ENCODE measurements at regions not wholly inside any gene's neighbourhood (a gene's known extent, or its start where the extent isn't known, plus 50 kb on each side); places are given as distances from the start of the nearest gene placed in this dataset.

DNA sequence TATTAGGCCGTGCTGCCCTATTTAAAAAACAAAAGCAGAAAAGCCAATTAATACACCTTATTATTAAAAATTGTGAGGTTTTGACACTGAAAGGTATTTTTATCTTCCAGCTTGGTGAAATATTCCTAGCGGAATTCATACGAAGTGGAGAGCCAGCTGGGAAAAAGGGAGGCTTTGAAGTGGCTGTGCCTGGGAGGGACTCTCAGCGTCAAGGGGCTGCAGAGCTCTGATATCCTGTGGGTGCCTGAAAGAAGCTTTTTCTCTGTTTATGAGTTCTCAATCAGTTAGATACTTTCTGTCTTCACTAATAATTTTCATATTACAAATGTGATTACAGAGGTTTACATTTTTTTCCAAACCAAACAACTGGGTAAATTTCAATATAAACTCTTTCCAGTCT lies 140.2 kb upstream of the MIR17HG start:
- no peak for FAIRE-seq
- DNase-seq (ENCODE audit: extremely low spot score, insufficient read length, low read depth): no peak

DNA sequence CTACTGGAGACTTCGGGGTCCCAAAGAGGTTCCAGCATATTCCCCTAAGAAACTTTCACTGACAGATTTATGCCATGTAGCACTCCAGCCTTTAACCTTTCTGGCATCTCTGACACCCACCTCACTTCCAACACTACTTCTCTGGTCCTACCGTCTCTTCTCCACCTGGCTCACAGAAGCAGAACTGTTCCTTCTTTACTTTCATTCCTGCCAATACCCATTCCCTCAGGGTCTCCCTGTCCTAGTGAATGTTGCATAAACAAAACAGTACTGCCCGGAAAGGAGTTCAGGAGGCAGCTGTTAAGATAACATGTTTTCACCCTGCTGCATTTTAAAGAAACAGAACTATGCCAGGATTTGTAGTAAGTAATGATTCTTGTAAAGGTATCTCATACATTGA lies 136.0 kb upstream of the MIR17HG start:
- DNase-seq (ENCODE audit: extremely low spot score, insufficient read length, low read depth) (no peak), FAIRE-seq (no peak)

DNA sequence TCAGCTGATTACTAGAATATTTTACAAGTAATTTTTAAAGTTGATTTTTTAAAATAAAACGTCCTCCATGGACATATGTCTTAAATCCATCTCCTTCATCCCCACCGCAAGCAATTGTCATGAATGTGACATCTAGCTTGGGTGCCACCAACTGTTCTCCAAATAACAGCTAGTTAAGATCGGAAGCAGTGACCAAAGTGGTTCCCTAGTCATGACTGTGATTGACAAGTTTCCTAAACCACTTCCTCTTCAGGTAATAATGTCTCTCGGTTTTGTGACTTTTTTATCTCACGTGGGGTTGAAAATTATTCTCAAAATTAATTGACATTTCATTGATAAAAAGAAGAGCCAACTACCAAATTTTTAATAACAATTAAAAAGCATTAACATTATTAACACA lies 135.3 kb upstream of the MIR17HG start:
- FAIRE-seq (no peak), DNase-seq (ENCODE audit: extremely low spot score, insufficient read length, low read depth) (no peak)

DNA sequence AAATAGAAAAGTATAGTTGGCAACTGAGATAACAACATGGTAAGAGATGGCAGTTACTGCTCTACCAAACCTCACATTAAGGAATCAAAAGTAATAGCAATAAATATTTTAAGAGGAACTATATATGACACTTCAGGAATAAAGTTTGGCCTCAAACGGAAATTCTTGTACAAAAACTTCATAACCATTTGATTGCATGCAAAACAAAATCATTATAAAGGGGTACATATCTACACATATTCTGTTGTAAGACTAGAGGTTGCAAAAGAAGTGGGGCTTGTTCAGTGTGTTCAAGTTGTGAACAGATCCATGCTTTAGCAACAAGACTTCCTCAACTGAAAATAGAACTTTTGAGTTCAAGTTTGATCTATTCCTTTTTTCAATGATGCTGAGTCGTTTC lies 133.5 kb upstream of the MIR17HG start:
- FAIRE-seq (no peak), DNase-seq (ENCODE audit: extremely low spot score, insufficient read length, low read depth) (no peak)

DNA sequence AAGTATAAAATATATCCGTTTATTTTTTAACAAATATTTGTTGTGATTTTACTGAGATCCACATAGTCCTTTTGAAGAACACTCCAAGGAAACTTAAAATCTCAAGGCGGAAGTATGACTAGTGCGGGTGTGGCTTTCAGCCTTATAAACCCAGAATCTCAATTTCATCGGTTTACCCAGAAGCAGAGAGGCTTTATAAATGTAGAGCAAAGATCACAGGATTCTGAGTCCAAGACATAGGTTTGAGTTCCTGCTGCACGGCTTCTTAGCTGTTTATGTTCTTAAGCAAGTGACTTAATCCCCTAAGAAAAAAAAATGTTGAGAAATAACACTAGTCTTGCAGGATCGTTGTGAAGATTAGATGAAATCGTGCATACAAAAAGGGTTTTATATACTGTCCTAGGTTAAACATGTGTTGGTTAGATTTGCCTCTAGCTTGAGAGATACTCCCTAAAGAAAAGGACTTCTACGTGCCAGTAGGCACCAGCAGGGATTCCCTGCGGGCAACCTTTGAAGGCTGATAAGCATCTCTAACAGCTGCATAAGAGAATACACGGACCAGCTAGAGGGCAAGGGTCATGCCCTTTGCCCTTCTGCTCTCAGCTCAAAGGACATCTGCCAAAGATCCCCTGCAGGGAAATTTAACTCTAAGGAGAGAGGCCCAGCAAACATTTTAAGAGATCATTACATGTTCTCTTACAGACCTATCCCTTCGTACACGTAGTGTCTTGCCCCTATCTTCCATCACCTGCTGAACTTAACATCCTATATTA lies 130.4 kb upstream of the MIR17HG start:
- no peak for FAIRE-seq
- no peak for DNase-seq (ENCODE audit: extremely low spot score, insufficient read length, low read depth)

DNA sequence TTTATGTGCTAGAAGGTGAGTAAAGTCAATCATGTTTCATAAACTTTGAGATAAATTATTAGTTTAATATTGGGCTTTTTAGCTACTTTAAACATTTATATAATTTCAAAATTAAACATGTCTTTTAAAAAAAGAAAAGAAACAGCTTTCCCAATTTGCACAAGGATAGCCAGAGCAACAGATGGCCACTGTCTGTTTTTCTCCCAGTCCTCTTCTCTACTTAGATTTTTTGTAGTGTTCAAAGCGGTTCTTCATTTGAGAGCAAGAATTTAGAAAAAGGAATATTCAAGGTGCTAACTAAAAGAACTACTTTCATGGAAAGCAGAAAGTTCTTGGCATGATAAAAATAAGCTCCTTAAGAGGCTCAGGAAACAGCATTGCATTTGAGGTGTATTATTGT lies 128.3 kb upstream of the MIR17HG start:
- DNase-seq (ENCODE audit: extremely low spot score, insufficient read length, low read depth) (no peak), FAIRE-seq (no peak)

DNA sequence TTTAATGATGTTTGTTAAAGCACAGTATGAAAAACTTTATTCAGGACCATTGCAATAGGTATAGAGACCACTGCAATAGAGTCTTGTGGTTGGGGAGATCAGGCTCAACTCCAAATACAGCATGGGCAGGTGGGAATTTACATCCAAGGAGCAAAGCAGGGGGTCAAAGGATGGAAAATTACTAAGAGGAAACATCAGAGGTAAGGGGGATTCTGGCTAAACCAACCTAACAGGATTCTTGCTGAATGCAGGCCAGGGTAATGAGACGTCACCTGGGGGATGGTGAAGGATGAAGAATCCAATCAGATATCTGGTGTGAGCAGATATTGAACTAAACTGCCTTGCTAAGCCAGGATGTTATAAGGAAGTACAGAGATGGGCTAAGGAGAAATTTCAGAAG lies 126.6 kb upstream of the MIR17HG start:
- no peak for FAIRE-seq

DNA sequence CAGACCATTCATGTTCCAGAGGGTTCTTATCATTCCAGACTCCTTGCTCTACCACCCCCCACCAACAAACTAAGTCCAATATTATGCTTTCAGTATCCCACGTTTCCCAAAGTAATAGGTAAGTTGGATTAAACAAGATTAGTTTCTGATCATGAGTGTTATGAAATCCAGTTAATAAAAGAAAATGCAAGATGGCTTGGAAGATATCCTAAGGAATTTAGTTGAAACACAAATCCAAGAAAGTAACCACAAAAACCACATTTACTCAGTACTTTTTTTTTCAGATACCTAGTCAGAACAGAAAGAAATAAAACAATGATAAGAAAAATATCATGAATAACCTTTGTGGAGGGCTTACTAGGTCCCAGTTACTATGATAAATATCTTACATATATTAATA lies 119.4 kb upstream of the MIR17HG start:
- DNase-seq (ENCODE audit: extremely low spot score, insufficient read length, low read depth) (no peak), FAIRE-seq (no peak)

More for the DNA sequence above, 126.6 kb upstream of the MIR17HG start:
- no peak for DNase-seq (ENCODE audit: extremely low spot score, insufficient read length, low read depth)

DNA sequence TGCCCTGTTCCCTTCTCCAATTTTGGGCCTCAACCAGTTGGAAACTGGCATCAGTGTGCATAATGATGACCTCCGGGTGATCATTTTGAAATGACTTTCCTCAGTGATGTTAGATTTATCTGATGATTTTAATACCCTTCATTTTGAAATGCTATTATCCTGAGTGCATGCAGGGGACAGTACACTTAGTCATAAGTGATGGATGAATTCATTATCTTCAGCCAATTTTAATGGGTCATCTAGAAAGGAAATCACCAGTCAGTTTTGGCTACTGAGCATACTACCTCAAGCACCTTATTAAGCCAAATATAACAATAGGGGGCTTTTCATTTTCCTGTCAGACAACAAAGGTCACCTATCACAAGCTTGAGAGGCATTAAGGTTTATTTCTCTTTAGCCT lies 118.5 kb upstream of the MIR17HG start:
- FAIRE-seq (no peak), DNase-seq (ENCODE audit: extremely low spot score, insufficient read length, low read depth) (no peak)

DNA sequence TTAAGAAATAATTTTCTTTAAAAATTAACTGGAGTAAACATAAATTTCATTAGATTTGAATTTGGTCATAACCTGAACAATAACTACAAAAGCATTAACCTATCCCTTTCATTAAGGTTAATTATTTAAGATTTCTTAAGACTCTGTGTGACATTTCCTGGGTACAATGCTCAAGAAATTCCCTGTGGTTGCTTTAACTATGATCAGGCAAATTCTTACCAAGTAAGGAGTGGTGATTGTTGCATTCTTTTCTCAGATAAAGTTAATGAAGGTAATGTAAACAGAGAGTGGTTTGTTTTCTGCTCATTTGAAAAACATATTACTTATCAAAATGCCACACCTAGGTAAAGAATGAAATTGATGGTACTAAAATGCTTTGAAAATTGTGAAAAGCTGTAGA lies 114.8 kb upstream of the MIR17HG start:
- DNase-seq (ENCODE audit: extremely low spot score, insufficient read length, low read depth) (no peak), FAIRE-seq (no peak)

DNA sequence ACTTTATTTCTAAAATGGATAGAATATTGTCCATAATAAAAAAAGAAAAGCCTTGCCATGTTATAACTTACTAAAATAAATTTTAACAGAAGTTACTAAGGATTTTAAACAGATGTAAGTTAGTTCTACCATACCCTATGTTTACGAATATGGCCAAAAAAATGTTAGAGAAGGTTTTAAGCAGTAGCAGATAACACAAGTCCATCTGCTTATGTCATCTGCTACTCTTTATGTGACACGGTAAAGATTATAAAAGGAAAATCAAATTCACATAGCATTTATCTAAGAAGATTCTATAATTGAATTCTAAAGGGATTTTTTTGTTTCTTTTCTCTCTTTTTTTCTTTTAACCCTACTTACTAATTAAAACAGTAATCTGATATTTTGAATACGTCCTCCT lies 114.2 kb upstream of the MIR17HG start:
- DNase-seq (ENCODE audit: extremely low spot score, insufficient read length, low read depth) (no peak), FAIRE-seq (no peak)

DNA sequence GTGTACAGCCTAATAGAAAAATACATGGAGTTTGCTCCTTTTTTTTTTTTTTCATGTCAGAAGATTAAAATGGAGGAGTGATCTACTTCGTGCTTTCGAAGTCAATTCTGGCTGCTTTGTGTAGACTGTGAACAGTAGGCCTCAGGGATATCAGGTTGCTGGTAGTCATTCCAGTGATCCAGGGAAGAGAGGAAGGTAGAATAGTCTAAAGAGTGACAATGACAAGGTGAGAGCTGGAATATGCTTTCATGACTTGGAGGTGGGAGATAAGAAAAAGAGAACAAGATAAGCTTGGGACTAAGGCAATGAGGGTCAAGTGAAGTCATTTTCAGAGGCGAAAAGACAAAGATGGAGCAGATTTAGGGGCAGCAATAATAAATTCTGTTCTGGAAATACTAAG lies 111.3 kb upstream of the MIR17HG start:
- no peak for DNase-seq (ENCODE audit: extremely low spot score, insufficient read length, low read depth)
- no peak for FAIRE-seq

DNA sequence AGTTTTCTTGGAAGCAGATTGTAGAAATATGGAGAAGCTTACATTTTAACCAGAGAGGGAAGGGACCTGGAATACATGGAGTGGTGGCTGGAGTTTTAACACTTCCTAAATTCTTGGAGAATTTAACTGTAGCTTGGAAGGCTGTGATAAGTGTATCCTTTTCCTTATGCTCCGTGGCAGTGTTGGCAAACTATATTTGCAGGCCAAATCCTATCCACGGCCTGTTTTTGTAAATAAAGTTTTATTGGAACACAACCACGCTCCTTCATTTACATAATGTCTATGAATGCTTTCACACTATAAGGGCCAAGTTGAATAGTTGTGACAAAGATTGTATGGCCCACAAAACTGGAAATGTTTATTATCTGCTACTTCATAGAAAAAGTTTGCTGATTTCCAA lies 110.6 kb upstream of the MIR17HG start:
- FAIRE-seq: no peak

DNA sequence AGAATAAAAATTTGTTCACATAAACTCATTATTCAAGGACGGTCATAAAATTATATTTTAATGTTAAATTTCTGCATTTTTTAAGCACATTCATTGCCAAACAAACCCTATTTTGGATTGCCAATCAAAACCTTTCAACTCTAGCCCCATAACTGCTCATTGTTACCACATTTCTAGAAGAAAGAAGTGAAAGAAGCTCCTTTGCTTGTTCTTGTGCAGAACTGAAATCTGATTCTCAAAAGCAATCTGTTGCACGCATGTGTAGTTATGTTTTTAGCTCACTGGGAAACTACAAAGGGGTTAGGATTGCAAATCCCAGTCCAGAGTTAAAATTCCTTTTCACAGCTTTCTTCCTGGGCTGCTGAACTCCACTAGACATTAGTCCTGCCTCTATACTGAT lies 109.5 kb upstream of the MIR17HG start:
- FAIRE-seq: no peak
- DNase-seq (ENCODE audit: extremely low spot score, insufficient read length, low read depth): no peak

More for the DNA sequence above, 110.6 kb upstream of the MIR17HG start:
- no peak for DNase-seq (ENCODE audit: extremely low spot score, insufficient read length, low read depth)

DNA sequence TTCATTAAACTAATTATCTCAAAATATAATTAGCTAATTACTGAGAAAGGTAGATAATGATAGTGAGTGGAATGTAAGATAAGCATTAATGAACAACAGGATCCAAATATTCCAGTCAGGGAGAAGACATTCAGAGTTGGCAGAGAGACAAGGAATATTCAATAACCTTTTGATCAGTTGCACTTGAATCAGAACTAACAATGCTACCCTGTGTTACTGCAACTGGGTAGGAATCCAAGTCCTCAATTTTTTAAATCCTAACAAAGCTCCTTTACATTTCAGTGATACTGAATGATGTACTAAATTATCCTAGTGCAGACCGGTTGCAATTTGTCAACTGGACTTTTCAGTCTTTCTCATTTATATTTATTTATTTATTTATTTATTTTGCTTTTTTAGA lies 107.1 kb upstream of the MIR17HG start:
- FAIRE-seq (no peak), DNase-seq (ENCODE audit: extremely low spot score, insufficient read length, low read depth) (no peak)

DNA sequence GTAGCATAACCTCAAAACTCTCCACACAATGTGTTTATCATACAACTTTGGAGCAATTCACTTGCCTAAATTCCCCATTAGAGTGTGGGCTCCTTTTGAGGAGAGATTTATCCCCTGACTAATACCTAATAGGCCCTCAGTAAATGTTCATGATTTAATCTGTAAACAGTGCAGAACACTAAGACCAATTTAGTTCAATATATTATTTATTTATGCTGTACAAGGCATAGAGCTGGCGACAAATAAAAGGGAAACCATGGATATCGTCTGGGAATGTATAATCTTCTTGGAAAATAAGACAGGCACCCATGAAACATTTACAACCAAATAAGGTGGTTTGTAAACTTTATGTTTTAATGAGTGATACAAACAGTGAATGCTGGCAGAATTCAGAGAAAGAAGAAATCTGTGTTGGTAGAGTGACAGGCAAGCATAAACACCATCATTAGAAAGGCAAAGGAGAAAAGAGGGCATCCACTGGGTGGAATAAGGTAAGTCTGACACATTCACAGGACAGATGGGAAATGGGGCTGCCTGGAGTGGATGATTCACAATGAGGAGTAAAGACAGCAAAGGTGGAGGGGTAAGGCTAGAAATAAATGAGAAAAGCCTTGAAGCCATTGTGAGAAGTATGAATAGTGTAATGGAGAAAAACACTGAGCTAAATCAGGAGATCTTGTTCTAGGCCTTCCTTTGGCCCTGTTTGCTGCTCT lies 106.1 kb upstream of the MIR17HG start:
- DNase-seq (ENCODE audit: extremely low spot score, insufficient read length, low read depth): no peak
- no peak for FAIRE-seq

DNA sequence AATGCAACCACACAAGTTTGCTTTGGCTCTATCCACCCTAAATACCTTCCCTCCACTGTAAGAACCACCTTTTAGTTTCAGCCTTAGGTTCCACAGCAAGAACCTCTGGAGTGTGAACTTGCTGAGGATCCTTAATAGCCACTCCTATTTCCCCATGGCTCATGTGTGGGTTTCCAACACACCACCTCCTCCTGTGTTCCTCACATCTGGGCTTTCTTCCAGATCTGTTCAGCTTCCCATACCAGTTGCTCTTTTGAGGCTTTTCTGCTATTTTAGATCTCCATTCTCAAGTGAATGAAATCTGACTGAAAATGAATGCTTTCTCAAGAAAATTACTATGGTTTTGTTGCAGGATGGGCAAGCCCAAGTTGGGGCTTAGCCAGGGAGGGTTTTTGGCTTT lies 104.8 kb upstream of the MIR17HG start:
- FAIRE-seq (no peak), DNase-seq (ENCODE audit: extremely low spot score, insufficient read length, low read depth) (no peak)

DNA sequence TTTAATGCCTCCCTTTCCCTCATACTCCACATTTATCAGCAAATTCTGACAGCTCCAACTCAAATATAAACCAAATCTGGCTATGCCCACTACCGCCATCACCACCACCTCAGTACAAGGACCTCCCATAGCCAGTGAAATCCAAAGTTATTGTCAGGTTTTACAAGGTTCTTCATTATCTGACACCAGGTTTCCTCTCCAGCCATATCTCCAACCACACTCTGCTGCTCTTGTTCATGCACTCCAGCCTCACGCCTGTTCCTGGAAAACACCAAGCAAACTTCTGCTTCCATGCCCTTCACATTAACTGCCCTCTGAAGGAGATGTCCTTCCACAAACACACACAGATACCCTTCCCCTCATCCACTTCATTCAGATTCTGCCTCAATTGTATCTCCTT lies 102.2 kb upstream of the MIR17HG start:
- no peak for FAIRE-seq

DNA sequence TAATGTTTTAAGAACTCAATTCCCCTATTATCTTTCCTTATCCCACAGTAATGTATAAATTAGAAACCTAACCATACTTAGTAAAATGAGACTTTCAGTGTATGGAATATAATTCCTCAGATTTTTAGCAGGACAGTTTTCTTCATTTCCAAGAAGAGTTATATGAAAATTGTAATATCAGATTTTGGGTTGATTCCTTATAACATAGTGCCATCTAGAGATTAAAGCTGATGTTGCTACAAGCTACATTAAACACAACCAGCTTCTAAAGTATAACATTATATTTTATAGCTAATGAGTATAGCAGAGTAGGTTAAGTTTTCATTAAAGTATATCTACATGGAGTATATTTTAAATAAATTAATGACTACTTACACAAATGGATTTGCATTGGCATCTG lies 99.7 kb upstream of the MIR17HG start:
- FAIRE-seq (no peak), DNase-seq (ENCODE audit: extremely low spot score, insufficient read length, low read depth) (no peak)

More for the DNA sequence above, 102.2 kb upstream of the MIR17HG start:
- DNase-seq (ENCODE audit: extremely low spot score, insufficient read length, low read depth): no peak

DNA sequence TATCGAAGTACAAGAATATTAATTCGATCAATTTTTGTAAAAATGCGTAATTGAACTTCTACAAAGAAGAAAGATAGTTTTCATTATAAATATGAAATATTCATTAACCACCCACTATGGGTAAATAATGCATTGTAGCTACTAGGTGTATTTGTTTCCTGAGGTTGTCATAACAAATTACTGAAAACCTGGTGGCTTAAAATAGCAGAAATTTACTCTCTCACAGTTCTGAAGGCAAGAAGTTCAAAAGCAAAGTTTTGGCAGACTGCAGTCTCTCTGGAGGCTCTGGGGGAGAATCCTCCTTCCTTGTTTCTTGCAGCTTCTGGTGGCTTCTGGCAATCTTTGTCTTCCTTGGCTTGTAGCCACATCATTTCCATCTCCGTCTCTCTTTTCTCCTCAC lies 99.2 kb upstream of the MIR17HG start:
- DNase-seq (ENCODE audit: extremely low spot score, insufficient read length, low read depth) (no peak), FAIRE-seq (no peak)

DNA sequence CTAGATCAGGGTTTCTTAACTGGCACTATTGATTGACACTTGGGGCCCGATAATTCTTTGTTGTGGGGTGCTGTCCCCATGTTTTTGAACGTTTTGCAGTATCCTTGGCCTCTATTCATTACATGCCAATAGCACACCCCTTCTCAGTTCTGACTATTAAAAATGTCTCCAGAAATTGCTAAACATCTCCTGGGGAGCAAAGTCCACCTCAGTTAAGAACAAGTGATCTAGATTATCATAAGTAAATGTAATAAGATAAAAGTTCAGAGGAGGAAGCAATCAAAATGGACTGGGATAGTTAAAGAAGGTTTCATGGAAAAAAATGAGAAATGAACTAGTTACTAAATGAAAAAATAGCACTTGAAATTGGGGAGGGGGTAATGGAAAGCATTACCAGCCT lies 98.1 kb upstream of the MIR17HG start:
- DNase-seq (ENCODE audit: extremely low spot score, insufficient read length, low read depth) (no peak), FAIRE-seq (no peak)

DNA sequence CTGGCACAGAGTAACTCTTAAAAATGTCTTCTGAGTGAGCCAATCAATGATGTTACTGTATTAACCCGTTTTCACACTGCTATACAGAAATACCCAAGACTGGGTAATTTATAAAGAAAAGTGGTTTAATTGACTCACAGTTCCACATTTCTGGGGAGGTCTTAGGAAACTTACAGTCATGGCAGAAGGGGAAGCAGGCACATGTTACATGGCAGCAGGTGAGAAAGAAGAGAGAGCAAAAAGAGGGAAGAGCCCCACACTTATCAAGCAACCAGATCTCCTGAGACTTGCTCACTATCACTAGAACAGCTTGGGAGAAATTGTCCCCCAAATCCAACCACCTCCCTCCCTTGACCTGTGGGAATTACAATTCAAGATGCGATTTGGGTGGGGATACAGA lies 97.6 kb upstream of the MIR17HG start:
- no peak for FAIRE-seq

More for the DNA sequence above, 97.6 kb upstream of the MIR17HG start:
- no peak for DNase-seq (ENCODE audit: extremely low spot score, insufficient read length, low read depth)

Measured in GM18507 (cell line).